ENCODE measurements at regions not wholly inside any gene's neighbourhood (a gene's known extent, or its start where the extent isn't known, plus 50 kb on each side); places are given as distances from the start of the nearest gene placed in this dataset.

- no peaks in the 10 kb centered on the region for H3K36me3 ChIP-seq
- no peak overlapping the region for H3K4me3 ChIP-seq
- H3K9me3 ChIP-seq: no peaks in the 10 kb centered on the region
- TF ChIP-seq CTCF (IDR thresholded peaks at IDR 0.05): no peak
- DNase-seq: no peak
- intact Hi-C loops (cut with DNase I; ENCODE audit: low total_unique reads): no loop called here
- H3K27ac ChIP-seq: no peak overlapping the region
- H3K4me1 ChIP-seq: no peaks in the 10 kb centered on the region
- no peaks in the 10 kb centered on the region for H3K27me3 ChIP-seq
Observed at GRCh38 chr12:114254998-114255397, 150.9 kb downstream of the TBX5 start.

- DNase-seq: no peak
- Histone ChIP-seq H3K36me3 (no peaks in the 10 kb centered on the region), H3K27me3 (no peaks in the 10 kb centered on the region), H3K4me3 (no peak overlapping the region), H3K9me3 (no peaks in the 10 kb centered on the region), H3K4me1 (no peaks in the 10 kb centered on the region), H3K27ac (no peak overlapping the region)
- no peak for TF ChIP-seq CTCF (IDR thresholded peaks at IDR 0.05)
- intact Hi-C loops (cut with DNase I; ENCODE audit: low total_unique reads): no loop called here
Observed at GRCh38 chr12:114253976-114254778, 151.8 kb downstream of the TBX5 start.

GRCh38 chr12:114248527-114248926 lies 157.4 kb downstream of the TBX5 start:
- intact Hi-C loops (cut with DNase I; ENCODE audit: low total_unique reads): no loop called here
- Histone ChIP-seq H3K4me1 (no peaks in the 10 kb centered on the region), H3K4me3 (no peak overlapping the region), H3K9me3 (no peaks in the 10 kb centered on the region), H3K27me3 (peaks cover 0 to 9% of the 10 kb centered on the region in 2 donors), H3K27ac (no peak overlapping the region), H3K36me3 (no peaks in the 10 kb centered on the region)
- DNase-seq: no peak
- TF ChIP-seq CTCF (IDR thresholded peaks at IDR 0.05): no peak

GRCh38 chr12:114245555-114245954 lies 160.4 kb downstream of the TBX5 start:
- Histone ChIP-seq H3K27me3 (peaks cover 0 to 16% of the 10 kb centered on the region in 2 donors), H3K36me3 (no peaks in the 10 kb centered on the region), H3K27ac (no peak overlapping the region), H3K4me1 (no peaks in the 10 kb centered on the region), H3K9me3 (no peaks in the 10 kb centered on the region), H3K4me3 (no peak overlapping the region)
- intact Hi-C loops (cut with DNase I; ENCODE audit: low total_unique reads): no loop called here
- no peak for TF ChIP-seq CTCF (IDR thresholded peaks at IDR 0.05)
- DNase-seq: no peak

- intact Hi-C loops (cut with DNase I; ENCODE audit: low total_unique reads): no loop called here
- Histone ChIP-seq H3K4me1 (peaks cover 0 to 4% (median 0%) of the 10 kb centered on the region in 4 donors), H3K4me3 (no peak overlapping the region), H3K27me3 (peaks cover 0 to 20% of the 10 kb centered on the region in 2 donors), H3K27ac (no peak overlapping the region), H3K9me3 (no peaks in the 10 kb centered on the region), H3K36me3 (no peaks in the 10 kb centered on the region)
- no peak for DNase-seq
- no peak for TF ChIP-seq CTCF (IDR thresholded peaks at IDR 0.05)
Observed at GRCh38 chr12:114241973-114242434, 163.9 kb downstream of the TBX5 start.

All from tibial artery (tissue), 4 donors.